Liver (tissue), 3 donors: ENCODE measurements at regions not wholly inside any gene's neighbourhood (a gene's known extent, or its start where the extent isn't known, plus 50 kb on each side); places are given as distances from the start of the nearest gene placed in this dataset.

Source experiments
- FOXA1 ChIP-seq: IDR thresholded peaks from 2 replicates; pipeline ENCODE4 v1.6.1; 2016; ENCODE audit warnings: antibody characterized with exemption
- RAD21 ChIP-seq, 2 donors: IDR thresholded peaks; 2 replicates each; pipeline ENCODE4 v1.6.1; 2016; ENCODE audit warnings: antibody characterized with exemption in 2 of 2, mild to moderate bottlenecking in 2 of 2
- TAF1 ChIP-seq: conservative IDR thresholded peaks from 2 replicates; pipeline ENCODE4 v1.6.1; 2016; ENCODE audit warnings: antibody characterized with exemption, mild to moderate bottlenecking
- YY1 ChIP-seq: IDR thresholded peaks from 2 replicates; pipeline ENCODE4 v1.6.1; 2016; ENCODE audit warnings: antibody characterized with exemption, mild to moderate bottlenecking
- TF ChIP-seq, protein P1 (sequence below): fragments of 150-350 bp; IDR thresholded peaks from 2 replicates; pipeline ENCODE4 v1.5.1; 2017; ENCODE audit warnings: improper control_type of control experiment, low read depth, low read length; ENCODE audit not compliant: missing input control
- TF ChIP-seq, protein P2 (sequence below): IDR thresholded peaks from 2 replicates; pipeline ENCODE4 v1.6.1; 2016; ENCODE audit warnings: antibody characterized with exemption
- donor health status: healthy.
- donor health status: healthy.

DNA sequence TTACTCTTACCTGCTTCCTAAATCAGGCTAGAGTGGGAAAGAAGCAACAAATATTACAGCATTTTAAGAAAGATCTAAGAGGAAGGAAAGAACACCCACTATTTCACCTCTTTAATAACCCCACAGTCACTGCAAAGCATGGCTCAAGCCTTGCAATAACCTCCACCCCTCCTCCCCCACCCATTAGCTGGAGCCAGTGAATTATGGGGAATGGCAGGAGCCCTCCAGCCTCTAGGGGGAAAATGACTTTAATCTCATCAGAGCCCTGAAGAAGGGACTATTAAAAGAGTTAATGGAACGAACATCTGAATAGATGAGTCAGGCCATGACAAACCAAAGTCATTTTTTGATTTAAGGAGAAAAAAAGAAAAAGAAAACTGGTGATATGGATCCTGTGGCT, 630.7 kb upstream of the PLXNA2 start:
- TF ChIP-seq RAD21 (IDR thresholded peaks at IDR 0.05) = no peak
- TF ChIP-seq YY1 = no peak
- TF ChIP-seq, protein P1, sequence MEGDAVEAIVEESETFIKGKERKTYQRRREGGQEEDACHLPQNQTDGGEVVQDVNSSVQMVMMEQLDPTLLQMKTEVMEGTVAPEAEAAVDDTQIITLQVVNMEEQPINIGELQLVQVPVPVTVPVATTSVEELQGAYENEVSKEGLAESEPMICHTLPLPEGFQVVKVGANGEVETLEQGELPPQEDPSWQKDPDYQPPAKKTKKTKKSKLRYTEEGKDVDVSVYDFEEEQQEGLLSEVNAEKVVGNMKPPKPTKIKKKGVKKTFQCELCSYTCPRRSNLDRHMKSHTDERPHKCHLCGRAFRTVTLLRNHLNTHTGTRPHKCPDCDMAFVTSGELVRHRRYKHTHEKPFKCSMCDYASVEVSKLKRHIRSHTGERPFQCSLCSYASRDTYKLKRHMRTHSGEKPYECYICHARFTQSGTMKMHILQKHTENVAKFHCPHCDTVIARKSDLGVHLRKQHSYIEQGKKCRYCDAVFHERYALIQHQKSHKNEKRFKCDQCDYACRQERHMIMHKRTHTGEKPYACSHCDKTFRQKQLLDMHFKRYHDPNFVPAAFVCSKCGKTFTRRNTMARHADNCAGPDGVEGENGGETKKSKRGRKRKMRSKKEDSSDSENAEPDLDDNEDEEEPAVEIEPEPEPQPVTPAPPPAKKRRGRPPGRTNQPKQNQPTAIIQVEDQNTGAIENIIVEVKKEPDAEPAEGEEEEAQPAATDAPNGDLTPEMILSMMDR = no peak
- TF ChIP-seq, protein P2, sequence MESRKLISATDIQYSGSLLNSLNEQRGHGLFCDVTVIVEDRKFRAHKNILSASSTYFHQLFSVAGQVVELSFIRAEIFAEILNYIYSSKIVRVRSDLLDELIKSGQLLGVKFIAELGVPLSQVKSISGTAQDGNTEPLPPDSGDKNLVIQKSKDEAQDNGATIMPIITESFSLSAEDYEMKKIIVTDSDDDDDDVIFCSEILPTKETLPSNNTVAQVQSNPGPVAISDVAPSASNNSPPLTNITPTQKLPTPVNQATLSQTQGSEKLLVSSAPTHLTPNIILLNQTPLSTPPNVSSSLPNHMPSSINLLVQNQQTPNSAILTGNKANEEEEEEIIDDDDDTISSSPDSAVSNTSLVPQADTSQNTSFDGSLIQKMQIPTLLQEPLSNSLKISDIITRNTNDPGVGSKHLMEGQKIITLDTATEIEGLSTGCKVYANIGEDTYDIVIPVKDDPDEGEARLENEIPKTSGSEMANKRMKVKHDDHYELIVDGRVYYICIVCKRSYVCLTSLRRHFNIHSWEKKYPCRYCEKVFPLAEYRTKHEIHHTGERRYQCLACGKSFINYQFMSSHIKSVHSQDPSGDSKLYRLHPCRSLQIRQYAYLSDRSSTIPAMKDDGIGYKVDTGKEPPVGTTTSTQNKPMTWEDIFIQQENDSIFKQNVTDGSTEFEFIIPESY = no peak
- no peak for TF ChIP-seq TAF1
- no peak for TF ChIP-seq FOXA1
